ENCODE measurements at regions not wholly inside any gene's neighbourhood (a gene's known extent, or its start where the extent isn't known, plus 50 kb on each side); places are given as distances from the start of the nearest gene placed in this dataset.

GRCh38 chr13:24086642-24087041 lies 73.9 kb upstream of the SPATA13 start:
- no peak for TF ChIP-seq POLR2A (IDR thresholded peaks at IDR 0.05)
- no peak for TF ChIP-seq CTCF (IDR thresholded peaks at IDR 0.05)

All from upper lobe of left lung (tissue), 4 donors.